H1 (cell line): ENCODE measurements at regions not wholly inside any gene's neighbourhood (a gene's known extent, or its start where the extent isn't known, plus 50 kb on each side); places are given as distances from the start of the nearest gene placed in this dataset.

Experiments used
- CTCF ChIA-PET: fragments of 300-600 bp; sonication (Branson Sonifier 250); formaldehyde crosslinking; loops from one replicate; lab custom pipeline; 2021; ENCODE audit not compliant: partially characterized antibody; lab: Charles Lee
- POLR2A ChIA-PET: fragments of 300-600 bp; sonication (Branson Sonifier 250); formaldehyde crosslinking; loops from one replicate; lab custom pipeline; 2021; ENCODE audit warnings: inconsistent platforms; ENCODE audit not compliant: partially characterized antibody; lab: Charles Lee
- DNase-seq, 2 experiments: peaks; one replicate each; pipeline versions ENCODE4 v3.0.0 to v3.0.0-alpha.2; 2010 to 2022; ENCODE audit warnings: low spot score in 2 of 2, low read depth in 1 of 2, mixed read lengths in 1 of 2
- FAIRE-seq: peaks from 2 replicates; lab custom pipeline; 2011; peaks lifted over from hg19 to GRCh38; lab: Jason Lieb, UNC
- H2AFZ ChIP-seq: 2 replicates; pipeline ENCODE4 v1.8.1; 2012; ENCODE audit warnings: low read length, inconsistent platforms
- H2AK5ac ChIP-seq: 2 replicates; pipeline ENCODE4 v1.6.1; 2013; ENCODE audit warnings: low read depth, low read length
- H2BK120ac ChIP-seq: replicated peaks from 2 replicates; pipeline ENCODE3; 2013; ENCODE audit warnings: low read depth, low read length, inconsistent platforms
- H2BK12ac ChIP-seq: 2 replicates; pipeline ENCODE4 v1.6.1; 2013; ENCODE audit warnings: low read depth, low read length
- H2BK15ac ChIP-seq: 2 replicates; pipeline ENCODE4 v1.6.1; 2013; ENCODE audit warnings: low read length
- H2BK20ac ChIP-seq: 2 replicates; pipeline ENCODE4 v1.6.1; 2013; ENCODE audit warnings: low read length
- H2BK5ac ChIP-seq: 2 replicates; pipeline ENCODE4 v1.6.1; 2013; ENCODE audit warnings: low read depth, low read length
- H3K14ac ChIP-seq: 2 replicates; pipeline ENCODE4 v1.6.1; 2013; ENCODE audit warnings: inconsistent platforms; ENCODE audit not compliant: insufficient read length
- H3K18ac ChIP-seq: 2 replicates; pipeline ENCODE4 v1.6.1; 2013; ENCODE audit warnings: low read length; ENCODE audit errors: extremely low read depth
- H3K23ac ChIP-seq: 2 replicates; pipeline ENCODE4 v1.6.1; 2013; ENCODE audit warnings: inconsistent platforms; ENCODE audit not compliant: insufficient read length
- H3K23me2 ChIP-seq: 2 replicates; pipeline ENCODE4 v1.6.1; 2013; ENCODE audit warnings: low read depth, low read length
- H3K27ac ChIP-seq: 2 replicates; pipeline ENCODE4 v1.6.1; 2011; ENCODE audit warnings: low read depth, low read length, inconsistent platforms
- H3K27me3 ChIP-seq, 4 experiments: replicated peaks in 1 of 4; 1 replicate in 1 of 4; 2 replicates in 3 of 4; pipeline versions ENCODE4 v1.6.1 to v1.8.1; 2011 to 2013; ENCODE audit warnings: low read length in 3 of 4, mild to moderate bottlenecking in 3 of 4, inconsistent platforms in 2 of 4, mixed read lengths in 2 of 4, moderate library complexity in 1 of 4; ENCODE audit not compliant: control insufficient read depth in 3 of 4, insufficient read depth in 3 of 4; ENCODE audit errors: extremely low read depth in 1 of 4
- H3K36me3 ChIP-seq, 4 experiments: 2 replicates each; pipeline versions ENCODE4 v1.6.1 to v1.8.1; 2011 to 2013; ENCODE audit warnings: mild to moderate bottlenecking in 4 of 4, low read length in 3 of 4, moderate library complexity in 2 of 4, control low read depth in 1 of 4, inconsistent platforms in 1 of 4; ENCODE audit not compliant: insufficient read depth in 4 of 4, control insufficient read depth in 2 of 4
- H3K4ac ChIP-seq: replicated peaks from 2 replicates; pipeline ENCODE3; 2013; ENCODE audit warnings: low read length, low read depth, mixed read lengths, inconsistent platforms; ENCODE audit not compliant: insufficient read length
- H3K4me1 ChIP-seq, 4 experiments: replicated peaks in 1 of 4; 1 replicate in 1 of 4; 2 replicates in 3 of 4; pipeline versions ENCODE4 v1.6.1 to v1.8.1; 2011 to 2013; ENCODE audit warnings: low read length in 3 of 4, inconsistent platforms in 2 of 4, mixed read lengths in 1 of 4; ENCODE audit not compliant: insufficient read depth in 4 of 4, control insufficient read depth in 3 of 4
- H3K4me2 ChIP-seq, 2 experiments: 2 replicates each; pipeline versions ENCODE4 v1.6.1 to v1.8.1; 2011 to 2013; ENCODE audit warnings: low read depth in 2 of 2, low read length in 2 of 2, control low read depth in 1 of 2, inconsistent platforms in 1 of 2, mild to moderate bottlenecking in 1 of 2; ENCODE audit not compliant: insufficient read depth in 1 of 2
- H3K4me3 ChIP-seq, 4 experiments: fragments of 200-600, 300-600 bp in 1 of 4; sonication (generic), shearing (Covaris generic), sonication (Bioruptor Twin) in 1 of 4; 2 replicates each; pipeline versions ENCODE4 v1.5.1 to v1.8.1; 2011 to 2016; ENCODE audit warnings: low read length in 4 of 4, low read depth in 3 of 4, control low read depth in 2 of 4, inconsistent platforms in 2 of 4, mild to moderate bottlenecking in 2 of 4, mixed read lengths in 1 of 4, moderate library complexity in 1 of 4; ENCODE audit not compliant: insufficient read depth in 2 of 4; ENCODE audit errors: extremely low read depth in 1 of 4
- H3K56ac ChIP-seq: replicated peaks from 2 replicates; pipeline ENCODE3; 2013; ENCODE audit warnings: low read depth, mild to moderate bottlenecking, mixed read lengths, low read length, inconsistent platforms; ENCODE audit not compliant: insufficient read length
- H3K79me1 ChIP-seq: 2 replicates; pipeline ENCODE4 v1.6.1; 2013; ENCODE audit warnings: low read depth, low read length, control low read depth
- H3K79me2 ChIP-seq, 2 experiments: 2 replicates each; pipeline versions ENCODE4 v1.6.1 to v1.8.1; 2012 to 2013; ENCODE audit warnings: low read length in 2 of 2, mild to moderate bottlenecking in 2 of 2, inconsistent platforms in 1 of 2; ENCODE audit not compliant: insufficient read depth in 2 of 2, control insufficient read depth in 1 of 2
- H3K9ac ChIP-seq, 4 experiments: replicated peaks in 1 of 4; 1 replicate in 1 of 4; 2 replicates in 3 of 4; pipeline versions ENCODE4 v1.6.1 to v1.8.1; 2011 to 2013; ENCODE audit warnings: low read depth in 3 of 4, low read length in 3 of 4, control low read depth in 2 of 4, mild to moderate bottlenecking in 2 of 4, moderate library complexity in 2 of 4, inconsistent platforms in 1 of 4; ENCODE audit errors: extremely low read depth in 1 of 4
- H3K9me3 ChIP-seq, 2 experiments: 2 replicates each; pipeline versions ENCODE4 v1.6.1 to v1.8.1; 2012 to 2013; ENCODE audit warnings: mild to moderate bottlenecking in 2 of 2, moderate library complexity in 2 of 2, control low read depth in 1 of 2, inconsistent platforms in 1 of 2, low read depth in 1 of 2, low read length in 1 of 2, mixed read lengths in 1 of 2; ENCODE audit not compliant: insufficient read depth in 2 of 2
- H4K20me1 ChIP-seq, 2 experiments: replicated peaks in 1 of 2; 2 replicates each; pipeline versions ENCODE3 to v1.8.1; 2011 to 2013; ENCODE audit warnings: inconsistent platforms in 2 of 2, low read length in 2 of 2, mild to moderate bottlenecking in 1 of 2; ENCODE audit not compliant: insufficient read depth in 2 of 2, control insufficient read depth in 1 of 2
- H4K5ac ChIP-seq: 2 replicates; pipeline ENCODE4 v1.6.1; 2013; ENCODE audit warnings: low read length, low read depth, mixed read lengths, inconsistent platforms; ENCODE audit not compliant: insufficient read length
- H4K8ac ChIP-seq: 2 replicates; pipeline ENCODE4 v1.8.0; 2013; ENCODE audit warnings: mild to moderate bottlenecking, moderate library complexity, low read length, inconsistent platforms; ENCODE audit not compliant: insufficient read depth; ENCODE audit errors: extremely low read depth
- H4K91ac ChIP-seq: replicated peaks from 2 replicates; pipeline ENCODE3; 2013; ENCODE audit warnings: low read length, mixed read lengths, inconsistent platforms; ENCODE audit not compliant: insufficient read length
- CEBPB ChIP-seq: IDR thresholded peaks from 2 replicates; pipeline ENCODE4 v1.6.1; 2012; ENCODE audit warnings: low read depth, low read length
- CREB1 ChIP-seq: IDR thresholded peaks from 2 replicates; pipeline ENCODE4 v1.6.1; 2012; ENCODE audit warnings: inconsistent platforms
- HDAC2 ChIP-seq, 2 experiments: fragments of 300-600 bp in 1 of 2; sonication (generic) in 1 of 2; IDR thresholded peaks; 2 replicates each; pipeline ENCODE4 v1.6.1; 2011 to 2012; ENCODE audit warnings: low read depth in 2 of 2, low read length in 2 of 2, mild to moderate bottlenecking in 2 of 2, moderate library complexity in 2 of 2, borderline replicate concordance in 1 of 2, inconsistent platforms in 1 of 2
- JUN ChIP-seq: IDR thresholded peaks from 2 replicates; pipeline ENCODE4 v1.6.1; 2011; ENCODE audit warnings: low read depth, mild to moderate bottlenecking, improper control_type of control experiment, low read length
- KDM5A ChIP-seq: fragments of 200-600 bp; IDR thresholded peaks from 2 replicates; pipeline ENCODE4 v1.7.1; 2012; ENCODE audit warnings: mild to moderate bottlenecking, low read length, inconsistent platforms, mixed read lengths
- MAX ChIP-seq: IDR thresholded peaks from 2 replicates; pipeline ENCODE4 v1.6.1; 2012; ENCODE audit warnings: inconsistent platforms
- SP1 ChIP-seq: IDR thresholded peaks from 2 replicates; pipeline ENCODE4 v1.6.1; 2011; ENCODE audit warnings: low read depth, low read length
- SP4 ChIP-seq: IDR thresholded peaks from 2 replicates; pipeline ENCODE4 v1.6.1; 2012; ENCODE audit warnings: low read length, inconsistent platforms
- TEAD4 ChIP-seq: IDR thresholded peaks from 2 replicates; pipeline ENCODE4 v1.6.1; 2012; ENCODE audit warnings: low read depth, low read length, inconsistent platforms, mixed read lengths
- USF2 ChIP-seq: IDR thresholded peaks from 2 replicates; pipeline ENCODE4 v1.6.1; 2011; ENCODE audit warnings: low read length, improper control_type of control experiment
- WGBS, 2 experiments: shearing (Covaris generic) in 1 of 2; methylation state at CpG; one replicate each; pipeline versions ENCODE4 v1.1.6 to v1.1.7; 2013 to 2015; ENCODE audit warnings: low lambda C conversion rate in 2 of 2, mixed read lengths in 2 of 2, inconsistent platforms in 1 of 2, low coverage in 1 of 2, missing lambda C conversion rate in 1 of 2; ENCODE audit not compliant: insufficient replicate concordance in 2 of 2, insufficient coverage in 1 of 2, insufficient read length in 1 of 2; ENCODE audit errors: extremely low coverage in 1 of 2, missing lambda C conversion rate in 1 of 2; 5-methylcytosine and 5-hydroxymethylcytosine counted together

GRCh38 chr11:130545449-130546072, 97.1 kb downstream of the ADAMTS15 start:
- Histone ChIP-seq H4K91ac (no peak overlapping the region), H2BK120ac (no peak overlapping the region), H3K9ac (no peak overlapping the region), H4K20me1 (no peaks in the 10 kb centered on the region), H3K4ac (no peak overlapping the region), H4K8ac (no peak overlapping the region), H3K27ac (no peak overlapping the region), H3K56ac (no peak overlapping the region), H3K23me2 (no peaks in the 10 kb centered on the region), H2BK12ac (no peak overlapping the region), H3K4me2 (no peak overlapping the region), H3K14ac (no peak overlapping the region), H2AFZ (no peak overlapping the region), H2BK5ac (no peak overlapping the region), H3K23ac (no peak overlapping the region), H3K79me2 (no peaks in the 10 kb centered on the region), H4K5ac (no peak overlapping the region), H3K4me3 (no peak overlapping the region), H3K9me3 (no peaks in the 10 kb centered on the region), H3K27me3 (no peaks in the 10 kb centered on the region), H3K79me1 (no peaks in the 10 kb centered on the region), H2BK20ac (no peak overlapping the region), H2AK5ac (no peak overlapping the region), H3K36me3 (no peaks in the 10 kb centered on the region), H2BK15ac (no peak overlapping the region), H3K4me1 (no peaks in the 10 kb centered on the region), H3K18ac (no peak overlapping the region)
- FAIRE-seq (no peak), DNase-seq (no peak)
- WGBS, 2 experiments: 93% methylated on average over 4 of the region's 4 CpGs; no CpG with 5 or more reads in 1 of the 2 experiments
- TF ChIP-seq HDAC2 (IDR thresholded peaks at IDR 0.05; ENCODE audit: borderline replicate concordance in 1 of 2, low read depth in 2 of 2, low read length in 2 of 2) (no peak), KDM5A (no peak), JUN (no peak), TEAD4 (no peak), CEBPB (no peak), SP4 (no peak), USF2 (no peak), SP1 (no peak), CREB1 (no peak), MAX (no peak)
- ChIA-PET CTCF (interaction anchor here (0.7 to 1.6 kb wide), 6 partner anchors 12 to 317 kb away, joined by 3 to 8 read pairs (median 4); no protein-coding TSS in a partner anchor), POLR2A (no interaction called here)
